PC-9 (cell line): ENCODE measurements at regions not wholly inside any gene's neighbourhood (a gene's known extent, or its start where the extent isn't known, plus 50 kb on each side); places are given as distances from the start of the nearest gene placed in this dataset.

Experiments used
- CTCF ChIP-seq: fragments of 200-600 bp; sonication (generic); conservative IDR thresholded peaks from 2 replicates; pipeline ENCODE4 v1.6.1; 2017; ENCODE audit warnings: mixed run types, antibody characterized with exemption, mild to moderate bottlenecking, moderate library complexity
- EZH2 ChIP-seq: fragments of 200-600 bp; sonication (generic); IDR thresholded peaks from 2 replicates; pipeline ENCODE4 v1.8.0; 2017; ENCODE audit warnings: antibody characterized with exemption, low read depth

- no peak for TF ChIP-seq CTCF
- TF ChIP-seq EZH2: no peak
Measured at GRCh38 chr7:45106-46090, 147.0 kb upstream of the FAM20C start.
